Activated CD8-positive, alpha-beta T cell treated with anti-CD3 and anti-CD28 coated beads for 36 hours (primary cell): ENCODE measurements at regions not wholly inside any gene's neighbourhood (a gene's known extent, or its start where the extent isn't known, plus 50 kb on each side); places are given as distances from the start of the nearest gene placed in this dataset.

Experiments used
- ATAC-seq: fragments of 200-7000 bp; cut with Tn5 transposase; one replicate; pipeline ENCODE4 v1.10.0; 2021; ENCODE audit warnings: mild to moderate bottlenecking, moderate library complexity
- CTCF ChIA-PET: fragments of 350-600 bp; sonication (Branson Sonifier 250); formaldehyde crosslinking; loops from one replicate; lab custom pipeline; 2021; ENCODE audit warnings: antibody characterized with exemption; lab: Charles Lee
- POLR2A ChIA-PET: fragments of 350-600 bp; sonication (Branson Sonifier 250); formaldehyde crosslinking; loops from one replicate; lab custom pipeline; 2021; ENCODE audit warnings: antibody characterized with exemption; lab: Charles Lee
- DNase-seq: peaks from one replicate; pipeline ENCODE4 v3.0.0-alpha.2; 2020
- H3K27ac Mint-ChIP-seq: one replicate; pipeline ENCODE4 v1.8.0; 2021; ENCODE audit warnings: mild to moderate bottlenecking, mixed read lengths
- H3K27me3 Mint-ChIP-seq: one replicate; pipeline ENCODE4 v1.8.0; 2021; ENCODE audit warnings: mixed read lengths
- H3K36me3 Mint-ChIP-seq: one replicate; pipeline ENCODE4 v1.8.0; 2021; ENCODE audit warnings: low read depth, mixed read lengths
- H3K4me1 Mint-ChIP-seq: one replicate; pipeline ENCODE4 v1.8.0; 2021; ENCODE audit warnings: low read depth, mixed read lengths
- H3K4me3 Mint-ChIP-seq: one replicate; pipeline ENCODE4 v1.8.0; 2021; ENCODE audit warnings: mild to moderate bottlenecking, moderate library complexity, mixed read lengths
- H3K9me3 Mint-ChIP-seq: one replicate; pipeline ENCODE4 v1.8.0; 2021; ENCODE audit warnings: mixed read lengths
- intact Hi-C: fragments of 100-400 bp; cut with micrococcal nuclease; formaldehyde crosslinking; loops from one replicate; pipeline ENCODE4 v1.10.0; 2022
- TF ChIP-seq, protein P1 (sequence below): fragments of 200-600 bp; IDR thresholded peaks from one replicate; pipeline ENCODE4 v1.8.0; 2022; ENCODE audit warnings: antibody characterized with exemption, mild to moderate bottlenecking

GRCh38 chr5:142397178-142397577 is 72.4 kb upstream of the SPRY4 start:
- ATAC-seq: no peak
- intact Hi-C loops: no loop called here
- no peak overlapping the region for H3K4me3 Mint-ChIP-seq
- H3K27ac Mint-ChIP-seq: no peak overlapping the region
- TF ChIP-seq, protein P1, sequence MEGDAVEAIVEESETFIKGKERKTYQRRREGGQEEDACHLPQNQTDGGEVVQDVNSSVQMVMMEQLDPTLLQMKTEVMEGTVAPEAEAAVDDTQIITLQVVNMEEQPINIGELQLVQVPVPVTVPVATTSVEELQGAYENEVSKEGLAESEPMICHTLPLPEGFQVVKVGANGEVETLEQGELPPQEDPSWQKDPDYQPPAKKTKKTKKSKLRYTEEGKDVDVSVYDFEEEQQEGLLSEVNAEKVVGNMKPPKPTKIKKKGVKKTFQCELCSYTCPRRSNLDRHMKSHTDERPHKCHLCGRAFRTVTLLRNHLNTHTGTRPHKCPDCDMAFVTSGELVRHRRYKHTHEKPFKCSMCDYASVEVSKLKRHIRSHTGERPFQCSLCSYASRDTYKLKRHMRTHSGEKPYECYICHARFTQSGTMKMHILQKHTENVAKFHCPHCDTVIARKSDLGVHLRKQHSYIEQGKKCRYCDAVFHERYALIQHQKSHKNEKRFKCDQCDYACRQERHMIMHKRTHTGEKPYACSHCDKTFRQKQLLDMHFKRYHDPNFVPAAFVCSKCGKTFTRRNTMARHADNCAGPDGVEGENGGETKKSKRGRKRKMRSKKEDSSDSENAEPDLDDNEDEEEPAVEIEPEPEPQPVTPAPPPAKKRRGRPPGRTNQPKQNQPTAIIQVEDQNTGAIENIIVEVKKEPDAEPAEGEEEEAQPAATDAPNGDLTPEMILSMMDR: no peak
- no peaks in the 10 kb centered on the region for H3K27me3 Mint-ChIP-seq
- H3K9me3 Mint-ChIP-seq: peaks cover 11% of the 10 kb centered on the region
- peaks cover 4% of the 10 kb centered on the region for H3K36me3 Mint-ChIP-seq
- H3K4me1 Mint-ChIP-seq: no peaks in the 10 kb centered on the region
- CTCF ChIA-PET: no interaction called here
- no peak for DNase-seq
- POLR2A ChIA-PET: no interaction called here

DNA sequence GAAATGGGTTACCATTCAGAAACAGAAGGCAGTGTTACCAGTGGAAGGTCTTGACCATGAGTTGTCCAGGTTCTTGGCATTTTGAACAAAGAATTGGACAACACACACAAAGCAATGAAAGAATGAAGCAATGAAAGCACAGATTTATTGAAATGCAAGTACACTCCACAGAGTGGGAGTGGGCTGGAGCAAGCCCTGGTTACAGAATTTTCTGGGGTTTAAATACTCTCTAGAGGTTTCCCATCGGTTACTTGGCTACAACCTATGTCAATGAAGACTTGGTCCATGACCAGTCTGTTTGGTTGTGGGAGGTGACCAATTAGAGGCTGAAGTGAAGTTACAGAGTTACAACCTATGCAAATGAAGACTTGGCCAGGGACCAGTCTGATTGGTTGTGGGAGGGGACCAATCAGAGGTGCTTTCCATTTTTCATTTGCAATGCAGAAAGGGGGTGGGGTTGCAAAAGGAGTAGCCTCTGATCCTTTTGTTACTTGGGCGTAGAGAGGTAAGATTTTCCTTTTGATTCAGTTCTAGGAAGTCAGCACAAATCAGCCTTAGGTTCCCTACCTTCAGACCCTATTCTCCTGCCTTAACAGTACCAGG is 71.7 kb upstream of the SPRY4 start:
- TF ChIP-seq, protein P1: no peak
- no peak for ATAC-seq
- Mint-ChIP-seq H3K27me3 (peaks cover under 1% of the 10 kb centered on the region), H3K9me3 (peaks cover 11% of the 10 kb centered on the region), H3K4me3 (no peak overlapping the region), H3K4me1 (no peaks in the 10 kb centered on the region), H3K27ac (no peak overlapping the region), H3K36me3 (peaks cover 4% of the 10 kb centered on the region)
- ChIA-PET CTCF (no interaction called here), POLR2A (no interaction called here)
- no peak for DNase-seq
- intact Hi-C loops: no loop called here

DNA sequence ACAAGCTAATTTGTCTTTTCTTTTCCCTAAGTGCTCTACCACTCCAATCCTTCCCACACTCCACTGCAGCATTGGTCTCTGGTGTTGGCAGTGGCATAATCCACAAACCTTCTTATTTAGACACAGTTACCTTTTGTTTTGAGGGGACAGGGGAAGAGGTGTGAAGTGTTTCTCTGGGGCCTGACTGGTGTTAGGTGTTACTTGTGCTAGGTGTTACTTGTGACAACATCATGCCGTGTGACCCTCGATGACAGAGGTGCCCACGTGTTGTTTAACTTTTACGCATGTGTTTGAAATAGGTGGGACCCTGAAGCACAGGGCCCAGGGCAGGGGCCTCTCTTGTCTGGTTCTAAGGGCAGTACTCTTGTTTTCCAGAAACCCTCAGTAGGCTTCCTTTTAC is 70.5 kb upstream of the SPRY4 start:
- CTCF ChIA-PET: no interaction called here
- intact Hi-C loops: no loop called here

GRCh38 chr5:142391058-142391845 is 66.4 kb upstream of the SPRY4 start:
- CTCF ChIA-PET: no interaction called here
- POLR2A ChIA-PET: no interaction called here

More for the DNA sequence above, 70.5 kb upstream of the SPRY4 start:
- H3K4me1 Mint-ChIP-seq: no peaks in the 10 kb centered on the region
- no peak overlapping the region for H3K4me3 Mint-ChIP-seq
- ATAC-seq (no peak), DNase-seq (no peak)
- POLR2A ChIA-PET: no interaction called here
- peaks cover 11% of the 10 kb centered on the region for H3K9me3 Mint-ChIP-seq
- TF ChIP-seq, protein P1: no peak
- peaks cover 4% of the 10 kb centered on the region for H3K36me3 Mint-ChIP-seq
- no peak overlapping the region for H3K27ac Mint-ChIP-seq
- peaks cover 1% of the 10 kb centered on the region for H3K27me3 Mint-ChIP-seq

GRCh38 chr5:142390334-142390733 is 65.5 kb upstream of the SPRY4 start:
- no peak for DNase-seq
- POLR2A ChIA-PET: no interaction called here
- no peak for ATAC-seq
- Mint-ChIP-seq H3K9me3 (peaks cover 3% of the 10 kb centered on the region), H3K36me3 (no peaks in the 10 kb centered on the region), H3K4me1 (peaks cover 6% of the 10 kb centered on the region), H3K27ac (no peak overlapping the region), H3K4me3 (no peak overlapping the region), H3K27me3 (peaks cover 1% of the 10 kb centered on the region)
- intact Hi-C loops: no loop called here
- CTCF ChIA-PET: no interaction called here
- TF ChIP-seq, protein P1: no peak

More at GRCh38 chr5:142391058-142391845, 66.4 kb upstream of the SPRY4 start:
- ATAC-seq (no peak), DNase-seq (no peak)
- Mint-ChIP-seq H3K27ac (no peak overlapping the region), H3K4me1 (peaks cover 6% of the 10 kb centered on the region), H3K27me3 (peaks cover 1% of the 10 kb centered on the region), H3K36me3 (peaks cover 3% of the 10 kb centered on the region), H3K9me3 (peaks cover 9% of the 10 kb centered on the region), H3K4me3 (no peak overlapping the region)
- intact Hi-C loops: no loop called here
- TF ChIP-seq, protein P1: no peak
